ENCODE measurements at regions not wholly inside any gene's neighbourhood (a gene's known extent, or its start where the extent isn't known, plus 50 kb on each side); places are given as distances from the start of the nearest gene placed in this dataset.

DNA sequence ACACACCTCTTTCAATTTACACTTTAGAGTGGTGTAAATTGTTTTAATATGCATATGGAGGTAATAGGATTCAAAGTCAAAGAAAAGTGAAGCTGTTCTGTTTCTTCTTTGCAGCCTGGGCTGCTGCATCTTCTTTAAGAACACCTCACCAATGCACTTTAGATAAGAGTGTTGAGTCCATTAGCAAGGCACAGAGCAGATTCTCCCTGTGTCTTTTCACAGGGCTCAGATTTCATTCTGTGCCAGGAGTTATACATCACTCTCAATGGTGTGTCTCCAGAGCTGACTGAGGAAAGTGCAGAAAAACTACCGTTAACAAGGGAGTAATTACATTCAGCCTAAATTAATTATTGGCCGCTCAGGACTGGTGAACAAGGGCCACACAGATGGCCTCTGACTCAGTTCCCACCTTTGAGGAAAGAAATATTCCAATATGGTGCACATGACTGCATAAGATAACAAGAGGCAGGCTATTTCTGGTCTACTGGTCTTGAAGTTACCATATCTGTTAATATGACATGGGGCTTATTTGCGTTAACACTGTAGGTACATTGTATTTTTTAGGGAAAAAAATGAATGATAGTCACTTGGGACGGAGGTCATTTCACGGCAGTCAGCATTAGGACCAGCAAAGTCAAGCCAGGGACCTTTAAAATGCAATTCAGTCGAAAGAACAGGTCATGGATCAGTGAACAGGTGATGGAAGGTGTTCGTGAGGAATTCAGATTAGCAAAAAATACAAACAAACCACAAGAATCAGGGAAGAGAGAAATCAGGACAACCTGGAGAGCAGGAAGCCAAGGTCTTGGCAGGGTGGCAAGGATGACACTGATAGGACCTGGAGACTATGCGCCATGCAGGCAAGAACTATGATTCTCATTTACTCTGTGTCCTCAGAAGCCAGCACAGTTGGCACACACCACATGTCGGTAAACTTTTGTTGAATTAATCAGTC lies 203.7 kb downstream of the TBX18 start:
- no peak overlapping the region for H3K4me3 ChIP-seq
- H3K27ac ChIP-seq, result no peak overlapping the region
- no peaks in the 10 kb centered on the region for H3K27me3 ChIP-seq
- intact Hi-C loops (cut with DNase I; ENCODE audit: low total_unique reads), result no loop called here
- H3K9me3 ChIP-seq, result no peaks in the 10 kb centered on the region
- H3K36me3 ChIP-seq, result no peaks in the 10 kb centered on the region
- H3K4me1 ChIP-seq, result no peaks in the 10 kb centered on the region
- no peak for DNase-seq (ENCODE audit: low spot score in 2 of 2)
- no peak for TF ChIP-seq POLR2A (IDR thresholded peaks at IDR 0.05)
- TF ChIP-seq POLR2AphosphoS5 (IDR thresholded peaks at IDR 0.05), result no peak
- TF ChIP-seq, protein P1, sequence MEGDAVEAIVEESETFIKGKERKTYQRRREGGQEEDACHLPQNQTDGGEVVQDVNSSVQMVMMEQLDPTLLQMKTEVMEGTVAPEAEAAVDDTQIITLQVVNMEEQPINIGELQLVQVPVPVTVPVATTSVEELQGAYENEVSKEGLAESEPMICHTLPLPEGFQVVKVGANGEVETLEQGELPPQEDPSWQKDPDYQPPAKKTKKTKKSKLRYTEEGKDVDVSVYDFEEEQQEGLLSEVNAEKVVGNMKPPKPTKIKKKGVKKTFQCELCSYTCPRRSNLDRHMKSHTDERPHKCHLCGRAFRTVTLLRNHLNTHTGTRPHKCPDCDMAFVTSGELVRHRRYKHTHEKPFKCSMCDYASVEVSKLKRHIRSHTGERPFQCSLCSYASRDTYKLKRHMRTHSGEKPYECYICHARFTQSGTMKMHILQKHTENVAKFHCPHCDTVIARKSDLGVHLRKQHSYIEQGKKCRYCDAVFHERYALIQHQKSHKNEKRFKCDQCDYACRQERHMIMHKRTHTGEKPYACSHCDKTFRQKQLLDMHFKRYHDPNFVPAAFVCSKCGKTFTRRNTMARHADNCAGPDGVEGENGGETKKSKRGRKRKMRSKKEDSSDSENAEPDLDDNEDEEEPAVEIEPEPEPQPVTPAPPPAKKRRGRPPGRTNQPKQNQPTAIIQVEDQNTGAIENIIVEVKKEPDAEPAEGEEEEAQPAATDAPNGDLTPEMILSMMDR (IDR thresholded peaks at IDR 0.05), result no peak

DNA sequence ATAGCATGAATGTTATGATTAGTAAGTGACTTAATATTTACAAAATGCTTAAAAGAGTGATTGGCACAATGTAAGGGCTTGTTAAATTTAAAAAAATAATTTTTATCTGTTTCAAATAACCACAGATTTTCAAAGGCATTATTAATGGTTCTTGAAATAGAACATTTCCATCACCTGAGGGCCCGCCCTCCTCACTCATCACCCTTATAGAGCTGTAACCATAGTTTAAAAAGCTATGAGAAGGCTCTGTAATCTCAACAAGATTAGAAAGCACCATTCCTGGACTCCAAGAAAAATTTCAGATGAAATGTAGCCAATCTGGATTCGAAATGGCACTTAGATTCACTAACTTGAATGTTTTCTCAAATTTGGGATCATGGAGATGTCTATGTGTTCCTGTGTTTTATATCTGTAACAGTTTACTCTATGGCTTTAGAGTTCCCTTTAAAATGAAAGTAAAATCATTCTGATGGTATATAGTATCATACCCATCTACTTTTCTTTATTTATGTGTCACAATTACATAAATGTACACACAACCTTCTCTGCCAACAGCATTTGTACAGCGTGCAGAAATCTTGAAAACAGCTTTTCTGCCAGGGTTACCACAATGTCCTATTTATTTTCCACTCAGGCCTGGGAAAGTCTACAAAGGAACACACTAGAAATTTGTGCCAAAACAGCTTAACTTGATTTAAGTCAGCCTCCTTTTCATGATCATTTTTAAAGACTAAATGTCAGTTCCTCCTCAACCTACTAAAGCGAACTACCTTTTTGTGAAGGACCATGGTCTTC lies 207.7 kb downstream of the TBX18 start:
- no peak for DNase-seq (ENCODE audit: low spot score in 2 of 2)
- H3K27ac ChIP-seq, result peak overlapping the region in 1 of 2 donors; percentile 38

DNA sequence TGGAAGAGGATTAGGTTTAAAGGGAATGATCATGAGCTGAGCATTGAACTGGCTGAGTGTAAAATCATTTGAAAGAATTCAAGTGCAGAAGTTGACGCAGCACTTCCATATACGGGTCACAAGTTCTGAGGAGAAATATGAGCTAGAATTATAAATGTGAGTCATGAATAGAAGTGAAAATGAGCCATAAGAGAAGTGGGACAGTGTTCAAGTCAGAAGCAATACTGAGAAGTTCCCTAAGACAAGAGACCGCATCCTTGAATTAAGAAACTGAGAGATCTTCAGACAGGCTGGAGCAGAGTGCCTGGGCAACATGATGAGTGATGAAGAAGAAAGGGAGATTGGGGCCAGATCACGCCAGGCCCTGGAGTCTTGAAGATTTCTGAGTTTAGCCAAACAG lies 209.7 kb downstream of the TBX18 start:
- no peak overlapping the region for H3K27ac ChIP-seq
- no peaks in the 10 kb centered on the region for H3K4me1 ChIP-seq
- no peaks in the 10 kb centered on the region for H3K36me3 ChIP-seq
- H3K4me3 ChIP-seq, result no peak overlapping the region
- TF ChIP-seq, protein P1 (IDR thresholded peaks at IDR 0.05), result no peak
- no peak for TF ChIP-seq POLR2AphosphoS5 (IDR thresholded peaks at IDR 0.05)
- no peak for TF ChIP-seq POLR2A (IDR thresholded peaks at IDR 0.05)
- no peak for DNase-seq (ENCODE audit: low spot score in 2 of 2)
- no peaks in the 10 kb centered on the region for H3K27me3 ChIP-seq
- no peaks in the 10 kb centered on the region for H3K9me3 ChIP-seq
- intact Hi-C loops (cut with DNase I; ENCODE audit: low total_unique reads), result no loop called here

More for the DNA sequence above, 207.7 kb downstream of the TBX18 start:
- Histone ChIP-seq H3K27me3 (no peaks in the 10 kb centered on the region), H3K9me3 (no peaks in the 10 kb centered on the region), H3K36me3 (no peaks in the 10 kb centered on the region), H3K4me3 (no peak overlapping the region), H3K4me1 (no peaks in the 10 kb centered on the region)
- no peak for TF ChIP-seq POLR2A (IDR thresholded peaks at IDR 0.05)
- no peak for TF ChIP-seq POLR2AphosphoS5 (IDR thresholded peaks at IDR 0.05)
- TF ChIP-seq, protein P1 (IDR thresholded peaks at IDR 0.05), result no peak
- intact Hi-C loops (cut with DNase I; ENCODE audit: low total_unique reads), result no loop called here

DNA sequence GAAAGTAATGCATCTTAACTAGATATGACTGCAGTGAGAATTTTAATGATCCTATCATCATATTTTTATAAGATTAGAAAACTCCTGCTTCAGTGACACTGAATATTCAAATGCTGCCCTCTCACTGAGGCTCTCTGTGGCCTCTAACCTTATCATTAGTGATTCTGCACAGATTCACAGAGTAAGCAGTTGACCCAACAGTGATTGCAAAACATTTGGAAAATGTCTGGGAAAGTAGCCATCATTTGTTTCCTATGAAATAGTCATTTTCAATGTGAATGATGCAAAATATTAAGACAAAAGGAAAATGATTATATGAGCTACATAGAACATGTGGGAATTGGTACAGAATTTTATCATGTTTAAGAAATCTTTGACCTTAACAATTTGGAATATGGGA lies 210.3 kb downstream of the TBX18 start:
- no peak overlapping the region for H3K27ac ChIP-seq
- no peak for DNase-seq (ENCODE audit: low spot score in 2 of 2)
- no peaks in the 10 kb centered on the region for H3K36me3 ChIP-seq
- H3K4me3 ChIP-seq, result no peak overlapping the region
- no peaks in the 10 kb centered on the region for H3K9me3 ChIP-seq
- H3K27me3 ChIP-seq, result no peaks in the 10 kb centered on the region
- intact Hi-C loops (cut with DNase I; ENCODE audit: low total_unique reads), result no loop called here
- TF ChIP-seq POLR2AphosphoS5 (IDR thresholded peaks at IDR 0.05), result no peak
- TF ChIP-seq POLR2A (IDR thresholded peaks at IDR 0.05), result no peak
- TF ChIP-seq, protein P1 (IDR thresholded peaks at IDR 0.05), result no peak
- H3K4me1 ChIP-seq, result no peaks in the 10 kb centered on the region

DNA sequence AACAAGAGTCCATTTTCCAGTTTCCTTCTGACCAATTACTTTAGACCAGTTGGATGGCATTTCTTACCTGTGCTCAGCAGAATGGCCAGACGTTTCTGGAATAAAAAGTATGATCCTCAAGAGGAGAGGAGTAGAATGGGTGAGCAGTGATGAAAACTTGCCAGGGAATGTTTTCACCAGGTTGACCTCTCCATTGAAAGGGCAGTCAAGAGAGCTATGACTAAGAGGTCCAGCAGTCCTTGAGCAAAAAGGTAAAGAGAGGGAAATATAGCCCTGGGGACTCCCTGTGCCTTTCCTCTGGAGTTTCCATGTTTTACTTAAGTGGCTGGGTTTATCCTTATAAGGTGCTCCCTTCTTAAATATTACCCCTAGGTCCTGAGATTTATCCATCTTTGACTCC lies 210.9 kb downstream of the TBX18 start:
- Histone ChIP-seq H3K36me3 (no peaks in the 10 kb centered on the region), H3K27me3 (no peaks in the 10 kb centered on the region), H3K9me3 (no peaks in the 10 kb centered on the region), H3K4me1 (no peaks in the 10 kb centered on the region), H3K4me3 (no peak overlapping the region), H3K27ac (no peak overlapping the region)
- TF ChIP-seq, protein P1 (IDR thresholded peaks at IDR 0.05), result no peak
- no peak for TF ChIP-seq POLR2A (IDR thresholded peaks at IDR 0.05)
- DNase-seq (ENCODE audit: low spot score in 2 of 2), result no peak
- intact Hi-C loops (cut with DNase I; ENCODE audit: low total_unique reads), result no loop called here
